ENCODE measurements at regions not wholly inside any gene's neighbourhood (a gene's known extent, or its start where the extent isn't known, plus 50 kb on each side); places are given as distances from the start of the nearest gene placed in this dataset.

- no peak for TF ChIP-seq EZH2 (IDR thresholded peaks at IDR 0.05; ENCODE audit: borderline replicate concordance, low read depth, low read length, severe bottlenecking)
- no peak for TF ChIP-seq CTCF (IDR thresholded peaks at IDR 0.05; ENCODE audit: borderline replicate concordance, extremely low read depth, low read length, poor library complexity, severe bottlenecking)
Measured at GRCh38 chr20:16106191-16106849, 466.9 kb downstream of the KIF16B start.
